ENCODE measurements at regions not wholly inside any gene's neighbourhood (a gene's known extent, or its start where the extent isn't known, plus 50 kb on each side); places are given as distances from the start of the nearest gene placed in this dataset.

GRCh38 chr4:164442180-164442579 lies 311.8 kb upstream of the SMIM31 start:
- no peak for DNase-seq (ENCODE audit: low read depth in 4 of 4, low spot score in 3 of 4)

GRCh38 chr4:164446516-164446915 lies 307.4 kb upstream of the SMIM31 start:
- DNase-seq (ENCODE audit: low read depth in 4 of 4, low spot score in 3 of 4) = no peak

GRCh38 chr4:164461901-164462300 lies 292.0 kb upstream of the SMIM31 start:
- no peak for DNase-seq (ENCODE audit: low read depth in 4 of 4, low spot score in 3 of 4)

- DNase-seq (ENCODE audit: low read depth in 4 of 4, low spot score in 3 of 4) = no peak
Measured at GRCh38 chr4:164462471-164462870, 291.5 kb upstream of the SMIM31 start.

- no peak for DNase-seq (ENCODE audit: low read depth in 4 of 4, low spot score in 3 of 4)
Measured at GRCh38 chr4:164464313-164464712, 289.6 kb upstream of the SMIM31 start.

GRCh38 chr4:164467493-164467892 lies 286.4 kb upstream of the SMIM31 start:
- DNase-seq (ENCODE audit: low read depth in 4 of 4, low spot score in 3 of 4) = no peak

- DNase-seq (ENCODE audit: low read depth in 4 of 4, low spot score in 3 of 4) = no peak
Measured at GRCh38 chr4:164481306-164482091, 272.4 kb upstream of the SMIM31 start.

- no peak for DNase-seq (ENCODE audit: low read depth in 4 of 4, low spot score in 3 of 4)
Measured at GRCh38 chr4:164482092-164482404, 271.9 kb upstream of the SMIM31 start.

- no peak for DNase-seq (ENCODE audit: low read depth in 4 of 4, low spot score in 3 of 4)
Measured at GRCh38 chr4:164482758-164483157, 271.2 kb upstream of the SMIM31 start.

- no peak for DNase-seq (ENCODE audit: low read depth in 4 of 4, low spot score in 3 of 4)
Measured at GRCh38 chr4:164483711-164484110, 270.2 kb upstream of the SMIM31 start.

- no peak for DNase-seq (ENCODE audit: low read depth in 4 of 4, low spot score in 3 of 4)
Measured at GRCh38 chr4:164484551-164484950, 269.4 kb upstream of the SMIM31 start.

GRCh38 chr4:164485136-164485535 lies 268.8 kb upstream of the SMIM31 start:
- no peak for DNase-seq (ENCODE audit: low read depth in 4 of 4, low spot score in 3 of 4)

GRCh38 chr4:164488114-164488513 lies 265.8 kb upstream of the SMIM31 start:
- DNase-seq (ENCODE audit: low read depth in 4 of 4, low spot score in 3 of 4) = no peak

- DNase-seq (ENCODE audit: low read depth in 4 of 4, low spot score in 3 of 4) = no peak
Measured at GRCh38 chr4:164501074-164501473, 252.9 kb upstream of the SMIM31 start.

- DNase-seq (ENCODE audit: low read depth in 4 of 4, low spot score in 3 of 4) = no peak
Measured at GRCh38 chr4:164503874-164504273, 250.1 kb upstream of the SMIM31 start.

GRCh38 chr4:164508097-164508496 lies 245.8 kb upstream of the SMIM31 start:
- DNase-seq (ENCODE audit: low read depth in 4 of 4, low spot score in 3 of 4) = no peak

GRCh38 chr4:164508771-164509170 lies 245.2 kb upstream of the SMIM31 start:
- DNase-seq (ENCODE audit: low read depth in 4 of 4, low spot score in 3 of 4) = no peak

GRCh38 chr4:164509951-164510350 lies 244.0 kb upstream of the SMIM31 start:
- no peak for DNase-seq (ENCODE audit: low read depth in 4 of 4, low spot score in 3 of 4)

GRCh38 chr4:164512124-164512523 lies 241.8 kb upstream of the SMIM31 start:
- DNase-seq (ENCODE audit: low read depth in 4 of 4, low spot score in 3 of 4) = no peak

GRCh38 chr4:164514765-164515164 lies 239.2 kb upstream of the SMIM31 start:
- DNase-seq (ENCODE audit: low read depth in 4 of 4, low spot score in 3 of 4) = no peak

- no peak for DNase-seq (ENCODE audit: low read depth in 4 of 4, low spot score in 3 of 4)
Measured at GRCh38 chr4:164524789-164525188, 229.1 kb upstream of the SMIM31 start.

- DNase-seq (ENCODE audit: low read depth in 4 of 4, low spot score in 3 of 4) = no peak
Measured at GRCh38 chr4:164526933-164527583, 226.9 kb upstream of the SMIM31 start.

- DNase-seq (ENCODE audit: low read depth in 4 of 4, low spot score in 3 of 4) = no peak
Measured at GRCh38 chr4:164529058-164529457, 224.9 kb upstream of the SMIM31 start.

Data from left renal pelvis (tissue), 4 donors.